Right atrium auricular region (tissue), 2 donors: ENCODE measurements at regions not wholly inside any gene's neighbourhood (a gene's known extent, or its start where the extent isn't known, plus 50 kb on each side); places are given as distances from the start of the nearest gene placed in this dataset.

Experiments
- DNase-seq: peaks from one replicate; pipeline ENCODE4 v3.0.0-alpha.2; 2019; ENCODE audit warnings: low spot score
- H3K27ac ChIP-seq, 2 donors: fragments of 200-600 bp; sonication (generic); 1 replicate in 1 of 2; 2 replicates in 1 of 2; pipeline ENCODE4 v1.5.1; 2016 to 2019
- H3K27me3 ChIP-seq, 2 donors: fragments of 200-600 bp; sonication (generic); one replicate each; pipeline versions ENCODE4 v1.5.1 to v1.6.0; 2017 to 2019
- H3K36me3 ChIP-seq: fragments of 200-600 bp; sonication (generic); one replicate; pipeline ENCODE4 v1.5.1; 2016
- H3K4me1 ChIP-seq, 2 donors: fragments of 200-600 bp; sonication (generic); one replicate each; pipeline versions ENCODE4 v1.5.1 to v1.6.0; 2017 to 2019
- H3K4me3 ChIP-seq, 2 donors: fragments of 200-600 bp; sonication (generic); 1 replicate in 1 of 2; 2 replicates in 1 of 2; pipeline ENCODE4 v1.5.1; 2017 to 2019; ENCODE audit warnings: mild to moderate bottlenecking in 1 of 2, moderate library complexity in 1 of 2
- H3K9me3 ChIP-seq, 2 donors: fragments of 200-600 bp; sonication (generic); one replicate each; pipeline ENCODE4 v1.5.1; 2019
- CTCF ChIP-seq, 2 donors: fragments of 200-600 bp; sonication (generic); IDR thresholded peaks; one replicate each; pipeline ENCODE4 v1.5.1; 2019; ENCODE audit warnings: antibody characterized with exemption in 2 of 2

- no peak for DNase-seq
- Histone ChIP-seq H3K36me3 (no peaks in the 10 kb centered on the region), H3K4me3 (no peak overlapping the region), H3K4me1 (no peaks in the 10 kb centered on the region), H3K27me3 (no peaks in the 10 kb centered on the region), H3K27ac (no peak overlapping the region), H3K9me3 (no peaks in the 10 kb centered on the region)
- TF ChIP-seq CTCF (IDR thresholded peaks at IDR 0.05) = no peak
Observed at GRCh38 chr4:33407496-33407895, 2687.3 kb downstream of the PCDH7 start.

- Histone ChIP-seq H3K4me3 (no peak overlapping the region), H3K4me1 (no peaks in the 10 kb centered on the region), H3K9me3 (no peaks in the 10 kb centered on the region), H3K27ac (no peak overlapping the region), H3K36me3 (no peaks in the 10 kb centered on the region), H3K27me3 (no peaks in the 10 kb centered on the region)
- no peak for TF ChIP-seq CTCF (IDR thresholded peaks at IDR 0.05)
- no peak for DNase-seq
Observed at GRCh38 chr4:33411182-33411581, 2691.0 kb downstream of the PCDH7 start.

- no peaks in the 10 kb centered on the region for H3K4me1 ChIP-seq
- H3K4me3 ChIP-seq = no peak overlapping the region
- H3K27ac ChIP-seq = no peak overlapping the region
- H3K27me3 ChIP-seq = no peaks in the 10 kb centered on the region
- H3K9me3 ChIP-seq = no peaks in the 10 kb centered on the region
- no peaks in the 10 kb centered on the region for H3K36me3 ChIP-seq
- TF ChIP-seq CTCF (IDR thresholded peaks at IDR 0.05) = no peak
- no peak for DNase-seq
Observed at GRCh38 chr4:33421887-33422286, 2701.7 kb downstream of the PCDH7 start.

- Histone ChIP-seq H3K9me3 (no peaks in the 10 kb centered on the region), H3K27me3 (no peaks in the 10 kb centered on the region), H3K27ac (no peak overlapping the region), H3K4me1 (no peaks in the 10 kb centered on the region), H3K36me3 (no peaks in the 10 kb centered on the region), H3K4me3 (no peak overlapping the region)
- TF ChIP-seq CTCF (IDR thresholded peaks at IDR 0.05) = no peak
- DNase-seq = no peak
Observed at GRCh38 chr4:33422656-33423055, 2702.5 kb downstream of the PCDH7 start.

- H3K4me1 ChIP-seq = no peaks in the 10 kb centered on the region
- no peaks in the 10 kb centered on the region for H3K9me3 ChIP-seq
- no peak overlapping the region for H3K4me3 ChIP-seq
- no peak for TF ChIP-seq CTCF (IDR thresholded peaks at IDR 0.05)
- no peaks in the 10 kb centered on the region for H3K36me3 ChIP-seq
- no peaks in the 10 kb centered on the region for H3K27me3 ChIP-seq
- H3K27ac ChIP-seq = no peak overlapping the region
- DNase-seq = no peak
Observed at GRCh38 chr4:33425936-33426335, 2705.8 kb downstream of the PCDH7 start.

GRCh38 chr4:33427676-33428075, 2707.5 kb downstream of the PCDH7 start:
- TF ChIP-seq CTCF (IDR thresholded peaks at IDR 0.05) = no peak
- Histone ChIP-seq H3K4me1 (no peaks in the 10 kb centered on the region), H3K9me3 (no peaks in the 10 kb centered on the region), H3K4me3 (no peak overlapping the region), H3K27me3 (no peaks in the 10 kb centered on the region), H3K36me3 (no peaks in the 10 kb centered on the region), H3K27ac (no peak overlapping the region)
- DNase-seq = no peak
